ENCODE measurements at regions not wholly inside any gene's neighbourhood (a gene's known extent, or its start where the extent isn't known, plus 50 kb on each side); places are given as distances from the start of the nearest gene placed in this dataset.

- intact Hi-C loops (cut with micrococcal nuclease), result no loop called here
These were observed 156.0 kb downstream of the KATNAL1 start for GRCh38 chr13:30151388-30151787.

- intact Hi-C loops (cut with micrococcal nuclease), result loop anchor here (2.0 kb wide), 1 partner anchor 158 kb away; the partner anchor contains the start of gene KATNAL1
These were observed 158.1 kb downstream of the KATNAL1 start for GRCh38 chr13:30149248-30149647.

- intact Hi-C loops (cut with micrococcal nuclease), result loop anchor here (2.0 kb wide), 1 partner anchor 158 kb away; the partner anchor contains the start of gene KATNAL1
These were observed 158.6 kb downstream of the KATNAL1 start for GRCh38 chr13:30148786-30149185.

- intact Hi-C loops (cut with micrococcal nuclease), result loop anchor here (2.0 kb wide), 1 partner anchor 159 kb away; the partner anchor contains the start of gene KATNAL1
These were observed 159.1 kb downstream of the KATNAL1 start for GRCh38 chr13:30148171-30148754.

- intact Hi-C loops (cut with micrococcal nuclease), result no loop called here
These were observed 159.9 kb downstream of the KATNAL1 start for GRCh38 chr13:30147421-30147820.

GRCh38 chr13:30147015-30147414, 160.3 kb downstream of the KATNAL1 start:
- intact Hi-C loops (cut with micrococcal nuclease), result no loop called here

- intact Hi-C loops (cut with micrococcal nuclease), result no loop called here
These were observed 161.5 kb downstream of the KATNAL1 start for GRCh38 chr13:30145709-30146367.

GRCh38 chr13:30143666-30144400, 163.5 kb downstream of the KATNAL1 start:
- intact Hi-C loops (cut with micrococcal nuclease), result loop anchor here (5.0 kb wide), 1 partner anchor 253 kb away; no protein-coding TSS in a partner anchor

GRCh38 chr13:30142486-30143211, 164.7 kb downstream of the KATNAL1 start:
- intact Hi-C loops (cut with micrococcal nuclease), result loop anchor here (5.0 kb wide), 1 partner anchor 255 kb away; no protein-coding TSS in a partner anchor

- intact Hi-C loops (cut with micrococcal nuclease), result loop anchor here (5.0 kb wide), 1 partner anchor 255 kb away; no protein-coding TSS in a partner anchor
These were observed 165.4 kb downstream of the KATNAL1 start for GRCh38 chr13:30141775-30142485.

GRCh38 chr13:30140973-30141372, 166.4 kb downstream of the KATNAL1 start:
- intact Hi-C loops (cut with micrococcal nuclease), result loop anchor here (5.0 kb wide), 1 partner anchor 256 kb away; no protein-coding TSS in a partner anchor

GRCh38 chr13:30138511-30138910, 168.8 kb downstream of the KATNAL1 start:
- intact Hi-C loops (cut with micrococcal nuclease), result no loop called here

- intact Hi-C loops (cut with micrococcal nuclease), result no loop called here
These were observed 171.5 kb downstream of the KATNAL1 start for GRCh38 chr13:30135868-30136267.

- intact Hi-C loops (cut with micrococcal nuclease), result no loop called here
These were observed 172.0 kb downstream of the KATNAL1 start for GRCh38 chr13:30135351-30135750.

GRCh38 chr13:30134578-30134977, 172.8 kb downstream of the KATNAL1 start:
- intact Hi-C loops (cut with micrococcal nuclease), result loop anchor here (5.0 kb wide), 2 partner anchors 438 to 668 kb away; no protein-coding TSS in a partner anchor

- intact Hi-C loops (cut with micrococcal nuclease), result loop anchor here (2.0 to 5.0 kb wide), 3 partner anchors 438 to 668 kb away; partner anchors contain the start of gene USPL1
These were observed 173.4 kb downstream of the KATNAL1 start for GRCh38 chr13:30133996-30134395.

- intact Hi-C loops (cut with micrococcal nuclease), result loop anchor here (2.0 to 5.0 kb wide), 3 partner anchors 439 to 669 kb away; partner anchors contain the start of gene USPL1
These were observed 173.8 kb downstream of the KATNAL1 start for GRCh38 chr13:30133554-30133912.

GRCh38 chr13:30132623-30133553, 174.5 kb downstream of the KATNAL1 start:
- intact Hi-C loops (cut with micrococcal nuclease), result loop anchor here (1.0 to 5.0 kb wide), 8 partner anchors 25 to 669 kb away; partner anchors contain the start of gene USPL1

- intact Hi-C loops (cut with micrococcal nuclease), result no loop called here
These were observed 177.9 kb downstream of the KATNAL1 start for GRCh38 chr13:30129411-30129810.

Measured in T-helper 2 cell treated with Interferon-gamma antibody and Interleukin-4, amounts not matched to agents 100 ng/mL and 5 ng/mL, for 36 hours (primary cell).